Fibroblast of the aortic adventitia (primary cell): ENCODE measurements at regions not wholly inside any gene's neighbourhood (a gene's known extent, or its start where the extent isn't known, plus 50 kb on each side); places are given as distances from the start of the nearest gene placed in this dataset.

ENCODE experiments used
- DNase-seq: peaks from one replicate; pipeline ENCODE4 v3.0.0-alpha.2; 2010; ENCODE audit warnings: low read depth
- H3K4me3 ChIP-seq: 2 replicates; pipeline ENCODE4 v1.5.1; 2011; ENCODE audit warnings: low read depth, mild to moderate bottlenecking, control low read depth, low read length, moderate library complexity
- CTCF ChIP-seq: IDR thresholded peaks from 2 replicates; pipeline ENCODE4 v1.5.1; 2011; ENCODE audit warnings: mild to moderate bottlenecking, low read length, control low read depth, inconsistent platforms; ENCODE audit not compliant: insufficient read depth

- no peak for DNase-seq
- TF ChIP-seq CTCF = no peak
- H3K4me3 ChIP-seq = no peak overlapping the region
Measured at GRCh38 chrX:4674028-4674782, 960.8 kb upstream of the PRKX start.

DNA sequence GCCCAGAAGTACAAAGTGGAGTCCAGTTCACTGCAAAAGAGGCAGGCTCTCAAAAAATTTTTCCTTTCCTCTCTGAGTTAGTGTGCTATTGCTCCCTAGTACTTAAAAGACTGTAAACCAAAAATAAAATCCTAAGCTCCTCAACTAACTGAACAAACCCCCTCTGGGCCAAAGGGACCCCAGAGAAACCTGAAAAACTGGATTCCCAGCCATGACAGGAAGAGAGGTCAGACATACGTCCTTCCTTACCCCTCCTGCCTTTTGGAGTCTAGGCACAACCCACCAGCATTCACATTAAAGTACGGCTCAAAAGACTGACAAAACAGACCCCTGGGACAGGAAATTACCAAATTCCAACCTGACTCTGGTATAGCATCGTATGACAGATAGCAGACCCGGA is 957.9 kb upstream of the PRKX start:
- TF ChIP-seq CTCF = no peak
- no peak for DNase-seq
- H3K4me3 ChIP-seq = no peak overlapping the region

DNA sequence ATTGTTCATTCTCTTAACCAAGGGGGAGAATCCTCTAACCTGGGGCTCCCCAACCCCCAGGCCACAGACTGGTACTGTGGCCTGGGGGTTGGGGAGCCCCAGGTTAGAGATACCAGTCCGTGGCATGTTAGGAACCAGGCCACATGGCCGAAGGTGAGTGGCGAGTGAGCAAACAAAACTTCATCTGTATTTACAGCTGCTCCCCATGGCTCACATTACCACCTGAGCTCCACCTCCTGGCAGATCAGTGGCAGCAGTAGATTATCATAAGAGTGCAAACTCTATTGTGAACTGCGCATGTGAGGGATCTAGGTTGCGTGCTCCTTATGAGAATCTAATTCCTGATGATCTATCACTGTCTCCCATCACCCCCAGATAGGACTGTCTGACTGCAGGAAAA is 957.2 kb upstream of the PRKX start:
- DNase-seq = no peak
- H3K4me3 ChIP-seq = no peak overlapping the region
- TF ChIP-seq CTCF = no peak

GRCh38 chrX:4668802-4669536 is 955.5 kb upstream of the PRKX start:
- DNase-seq = no peak
- no peak overlapping the region for H3K4me3 ChIP-seq
- no peak for TF ChIP-seq CTCF

GRCh38 chrX:4663085-4663484 is 949.6 kb upstream of the PRKX start:
- H3K4me3 ChIP-seq = no peak overlapping the region
- TF ChIP-seq CTCF = no peak
- no peak for DNase-seq

DNA sequence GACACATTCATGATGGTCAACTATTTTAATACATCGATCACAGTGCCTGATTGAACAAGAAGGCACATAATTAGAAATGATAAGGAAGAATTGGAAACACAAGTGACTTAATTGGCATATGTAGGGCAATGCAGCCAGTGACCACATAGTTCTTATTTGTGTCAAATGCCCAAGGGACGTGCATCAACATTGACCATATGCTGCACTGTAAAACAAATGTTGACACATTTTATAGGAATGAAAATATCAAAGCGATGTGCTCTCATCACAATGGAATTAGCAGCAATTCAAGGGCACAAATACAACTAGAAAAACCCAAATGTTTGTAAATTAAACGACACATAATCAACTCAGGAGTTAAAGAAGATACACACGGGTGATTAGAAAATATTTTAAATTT is 948.3 kb upstream of the PRKX start:
- H3K4me3 ChIP-seq = no peak overlapping the region
- DNase-seq = no peak
- no peak for TF ChIP-seq CTCF
